Stimulated activated CD4-positive, alpha-beta T cell treated with anti-CD3 and anti-CD28 coated beads, Interleukin-1b, Interleukin-23, amount 100 ng/mL, for 1 hour (primary cell): ENCODE measurements at regions not wholly inside any gene's neighbourhood (a gene's known extent, or its start where the extent isn't known, plus 50 kb on each side); places are given as distances from the start of the nearest gene placed in this dataset.

Source experiments
- DNase-seq, 2 donors: peaks; one replicate each; pipeline ENCODE4 v3.0.0-alpha.2; 2020; ENCODE audit warnings: low read depth in 2 of 2

- DNase-seq, result no peak
Measured at GRCh38 chr2:76450024-76450475, 739.3 kb upstream of the GCFC2 start.

DNA sequence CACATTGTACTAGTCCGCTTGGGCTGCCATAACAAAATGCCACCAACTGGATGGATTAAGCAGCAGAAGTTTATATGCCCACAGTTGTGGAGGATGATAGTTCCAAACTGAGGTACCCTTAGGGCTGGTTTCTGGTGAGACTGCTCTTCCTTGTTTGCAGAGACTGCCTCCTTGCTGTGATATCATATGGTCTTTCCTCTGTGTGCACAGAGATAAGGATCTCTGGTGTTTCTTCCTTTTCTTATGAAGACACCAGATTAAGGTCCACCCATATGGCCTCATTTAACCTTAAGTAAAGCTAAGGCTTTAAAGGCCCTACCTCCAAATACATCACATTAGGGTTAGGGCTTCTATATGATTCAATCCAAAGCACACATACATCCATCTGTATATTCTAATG lies 738.2 kb upstream of the GCFC2 start:
- DNase-seq, result no peak

- no peak for DNase-seq
Measured at GRCh38 chr2:76447294-76447693, 736.6 kb upstream of the GCFC2 start.

GRCh38 chr2:76446872-76447271 lies 736.2 kb upstream of the GCFC2 start:
- DNase-seq, result no peak

GRCh38 chr2:76445880-76446279 lies 735.2 kb upstream of the GCFC2 start:
- DNase-seq, result no peak

- no peak for DNase-seq
Measured at GRCh38 chr2:76444732-76445131, 734.0 kb upstream of the GCFC2 start.

GRCh38 chr2:76437564-76437963 lies 726.8 kb upstream of the GCFC2 start:
- DNase-seq, result no peak

GRCh38 chr2:76429374-76429773 lies 718.7 kb upstream of the GCFC2 start:
- DNase-seq, result no peak

GRCh38 chr2:76427452-76427851 lies 716.7 kb upstream of the GCFC2 start:
- no peak for DNase-seq

- DNase-seq, result no peak
Measured at GRCh38 chr2:76415821-76416220, 705.1 kb upstream of the GCFC2 start.

GRCh38 chr2:76413436-76413835 lies 702.7 kb upstream of the GCFC2 start:
- no peak for DNase-seq

DNA sequence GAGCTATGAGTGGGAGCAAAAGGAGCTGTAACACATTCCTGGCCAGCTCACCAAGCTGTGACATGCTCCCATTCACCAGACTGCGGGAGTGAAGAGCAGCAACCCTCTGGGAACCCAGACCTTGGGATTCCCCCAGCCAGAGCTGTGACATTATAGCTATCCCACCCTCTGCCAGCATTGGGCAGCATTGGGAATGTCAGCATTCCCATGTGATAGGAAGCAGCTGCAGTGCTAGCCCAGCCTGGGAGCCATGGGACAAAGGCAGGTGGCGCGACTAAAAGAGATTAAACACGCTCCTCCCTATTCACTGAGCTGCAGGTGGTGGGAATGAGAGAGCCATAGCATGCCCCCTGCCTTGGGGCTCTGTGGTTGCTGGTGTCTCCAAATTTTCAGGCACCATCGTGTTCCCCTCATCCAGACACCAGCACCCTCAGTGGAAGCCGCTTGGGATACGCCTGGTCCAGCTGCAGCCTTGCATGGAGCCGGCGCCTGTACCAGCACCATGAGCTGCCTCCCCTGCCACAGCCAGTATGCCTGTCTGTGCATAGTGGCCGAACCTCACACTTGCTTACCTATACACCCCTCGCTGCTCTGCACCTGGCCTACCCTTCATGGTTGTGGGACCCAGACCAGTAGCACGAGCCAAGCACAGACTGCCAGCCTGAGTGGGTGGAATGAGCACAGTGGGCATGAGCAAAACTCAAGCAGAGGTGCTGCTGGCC lies 695.6 kb upstream of the GCFC2 start:
- no peak for DNase-seq

- DNase-seq, result no peak
Measured at GRCh38 chr2:76393356-76393755, 682.6 kb upstream of the GCFC2 start.

DNA sequence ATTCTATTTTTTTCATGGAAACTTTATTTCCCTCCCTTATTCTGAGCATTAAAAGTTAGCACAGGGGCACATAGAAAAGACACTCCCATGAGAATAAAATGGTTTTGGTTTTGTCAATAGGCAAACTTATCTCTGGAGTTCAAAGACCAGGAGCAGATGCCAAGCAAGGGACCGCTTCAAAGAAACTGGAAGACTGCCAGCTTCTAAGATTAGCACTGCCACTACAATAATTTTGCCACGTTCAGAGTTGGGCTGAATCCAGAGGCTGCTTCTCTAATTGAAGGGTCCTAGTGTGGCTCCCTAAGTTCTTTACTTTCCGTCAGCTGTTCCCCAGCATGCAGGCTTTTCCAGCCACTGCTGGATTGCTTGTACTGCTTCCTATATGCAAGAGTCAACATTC lies 681.0 kb upstream of the GCFC2 start:
- DNase-seq, result no peak

GRCh38 chr2:76387294-76387693 lies 676.6 kb upstream of the GCFC2 start:
- DNase-seq, result no peak

- no peak for DNase-seq
Measured at GRCh38 chr2:76385943-76386342, 675.2 kb upstream of the GCFC2 start.

DNA sequence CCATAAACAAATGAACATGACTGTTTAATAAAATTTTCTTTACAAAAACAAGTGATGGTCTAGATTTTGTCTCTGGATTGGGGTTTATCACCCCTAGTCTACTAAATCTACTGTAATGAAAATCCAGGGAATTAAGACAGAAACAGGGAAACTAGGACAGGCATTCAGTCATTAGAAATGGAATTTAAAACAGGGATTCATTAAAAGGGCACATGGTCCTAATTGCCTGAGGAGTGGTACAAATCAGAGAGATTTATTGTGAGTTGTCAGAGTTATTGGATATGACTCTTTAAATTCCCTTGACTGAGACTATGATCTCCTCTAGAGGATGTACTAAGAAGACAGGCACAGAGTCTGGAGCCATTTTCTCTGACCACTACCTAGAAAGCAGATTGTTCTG lies 670.9 kb upstream of the GCFC2 start:
- DNase-seq, result no peak

DNA sequence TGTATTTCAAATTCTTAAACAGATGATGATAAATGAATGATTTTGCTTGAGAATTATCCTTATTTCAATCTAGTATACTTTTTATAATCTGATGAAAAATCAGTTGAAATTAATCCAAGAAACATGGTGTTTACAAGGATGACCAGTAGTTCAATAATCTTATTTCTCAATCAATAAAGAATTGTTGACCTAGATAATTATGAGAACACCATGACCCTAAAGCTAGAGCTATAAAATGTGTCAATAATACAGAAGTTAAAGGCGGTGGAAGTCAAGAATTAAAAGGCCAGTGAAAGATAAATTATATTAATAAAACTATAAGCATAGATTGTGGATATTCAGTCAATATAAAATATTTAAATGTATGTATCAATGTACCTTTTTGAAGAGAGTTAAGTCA lies 667.4 kb upstream of the GCFC2 start:
- DNase-seq, result no peak

- DNase-seq, result no peak
Measured at GRCh38 chr2:76341439-76341838, 630.7 kb upstream of the GCFC2 start.

GRCh38 chr2:76332871-76333270 lies 622.2 kb upstream of the GCFC2 start:
- no peak for DNase-seq

- no peak for DNase-seq
Measured at GRCh38 chr2:76330865-76331264, 620.1 kb upstream of the GCFC2 start.

DNA sequence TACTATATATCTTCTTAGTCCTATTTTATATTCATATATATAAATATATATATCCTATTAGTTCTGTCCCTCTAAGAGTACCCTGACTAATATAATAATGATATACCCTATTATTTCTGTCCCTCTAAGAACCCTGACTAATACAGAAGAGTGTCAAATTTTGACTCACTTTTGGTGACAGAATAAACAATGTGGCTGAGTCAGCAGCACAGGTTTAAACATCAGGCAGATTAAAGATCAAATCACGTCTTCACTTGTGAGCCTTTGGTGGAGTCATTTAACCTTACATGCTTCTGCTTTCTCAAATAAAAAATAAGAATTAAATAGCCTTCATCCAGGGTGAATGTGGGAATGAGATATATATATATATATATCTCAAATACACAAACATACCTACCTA lies 615.9 kb upstream of the GCFC2 start:
- DNase-seq, result no peak

- DNase-seq, result no peak
Measured at GRCh38 chr2:76323381-76323780, 612.7 kb upstream of the GCFC2 start.

DNA sequence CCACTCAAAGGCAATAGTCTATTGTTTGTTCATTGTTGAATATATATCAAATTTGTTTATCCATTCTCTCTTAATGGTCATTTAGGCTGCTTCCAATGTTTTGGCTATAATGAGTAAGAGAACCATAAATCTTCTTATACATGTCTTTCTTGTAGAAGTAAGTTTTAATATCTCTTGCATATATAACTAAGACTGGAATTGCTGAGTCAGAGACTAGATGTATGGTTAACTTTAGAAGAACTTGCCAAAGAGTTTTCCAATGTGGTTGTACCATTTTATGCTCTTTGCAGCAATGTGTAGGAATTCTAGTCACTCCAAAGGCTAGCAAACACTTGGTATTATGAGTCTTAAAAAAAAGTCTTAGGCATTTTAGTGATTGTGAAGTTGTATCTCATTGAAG lies 610.0 kb upstream of the GCFC2 start:
- DNase-seq, result no peak
